HG03108 (cell line): ENCODE measurements at regions not wholly inside any gene's neighbourhood (a gene's known extent, or its start where the extent isn't known, plus 50 kb on each side); places are given as distances from the start of the nearest gene placed in this dataset.

Source experiments
- ATAC-seq: cut with Tn5 transposase; IDR thresholded peaks from one replicate; pipeline ENCODE4 v1.9.1; 2021; ENCODE audit warnings: moderate library complexity; ENCODE audit not compliant: unreplicated experiment

DNA sequence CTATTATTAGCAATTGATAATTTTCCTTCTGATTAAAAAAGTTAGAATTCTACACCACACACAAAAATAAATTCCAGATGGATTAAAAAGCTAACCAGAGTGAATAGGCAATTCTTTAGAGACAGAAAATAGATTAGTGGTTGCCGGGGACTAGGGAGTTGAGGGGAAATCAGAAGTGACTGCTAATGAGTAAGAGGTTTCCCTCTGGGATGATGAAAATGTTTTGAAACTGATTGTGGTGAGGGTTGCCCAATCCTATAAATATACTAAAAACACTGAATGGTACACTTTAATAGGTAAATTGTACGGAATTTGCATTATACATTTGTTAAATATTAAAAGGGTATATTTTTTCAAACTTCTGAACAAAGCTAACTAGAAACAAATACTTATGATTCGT lies 214.9 kb downstream of the GPAM start:
- no peak for ATAC-seq

DNA sequence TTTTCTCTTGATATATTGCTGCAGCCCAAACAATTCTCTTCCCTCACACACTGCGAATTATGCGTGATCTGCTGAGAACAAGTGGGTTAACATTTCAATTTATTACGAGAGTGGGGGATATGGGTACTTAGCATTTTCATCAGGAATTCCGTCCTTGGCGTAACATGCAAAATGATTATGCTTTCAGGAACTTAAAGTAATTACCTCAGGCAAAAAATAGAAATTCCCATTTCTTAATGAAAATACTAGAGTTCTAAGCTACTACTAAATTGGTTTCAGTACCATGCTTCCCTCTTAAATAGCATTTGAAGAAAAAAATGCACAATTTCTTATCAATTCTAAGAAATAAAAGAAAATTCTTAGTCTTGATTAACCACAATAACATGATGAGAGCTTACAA lies 213.5 kb downstream of the GPAM start:
- ATAC-seq: no peak

DNA sequence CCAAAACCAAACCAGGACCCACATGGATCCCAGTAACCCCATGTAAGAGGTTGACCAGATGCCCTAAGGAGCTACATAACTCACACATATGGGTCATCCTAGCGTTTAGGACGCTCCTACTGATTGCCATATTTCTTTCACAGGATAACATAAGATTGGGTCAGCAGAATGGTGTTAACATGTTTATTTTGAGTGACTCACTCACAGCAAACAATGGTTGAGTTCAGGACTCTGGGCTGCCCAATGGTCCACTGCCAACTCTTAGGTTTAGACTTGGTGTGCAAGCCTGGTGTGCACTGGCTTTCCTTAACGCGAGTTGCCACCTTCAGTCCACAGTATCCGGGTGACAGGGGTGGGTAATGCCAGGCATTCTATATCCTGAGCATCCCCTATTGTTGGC lies 211.5 kb downstream of the GPAM start:
- ATAC-seq: no peak

DNA sequence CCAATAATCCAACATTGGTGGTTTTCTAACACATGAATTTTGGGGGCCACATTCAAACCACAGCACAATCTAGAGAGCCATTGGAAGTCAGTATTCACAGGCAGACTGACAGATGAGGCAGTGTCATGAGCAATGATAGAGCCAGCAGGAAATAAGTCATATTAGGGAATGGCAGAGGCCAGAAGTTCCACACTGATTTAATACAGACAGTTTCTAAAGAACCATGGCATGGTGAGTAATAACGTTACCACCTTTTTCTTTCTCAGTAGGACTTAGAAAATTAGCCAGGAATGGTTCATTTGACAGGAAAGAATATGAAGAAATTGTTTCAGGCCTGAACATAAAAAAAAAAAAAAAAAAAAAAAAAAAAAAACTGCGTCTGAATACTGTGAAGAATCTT lies 210.3 kb downstream of the GPAM start:
- no peak for ATAC-seq

DNA sequence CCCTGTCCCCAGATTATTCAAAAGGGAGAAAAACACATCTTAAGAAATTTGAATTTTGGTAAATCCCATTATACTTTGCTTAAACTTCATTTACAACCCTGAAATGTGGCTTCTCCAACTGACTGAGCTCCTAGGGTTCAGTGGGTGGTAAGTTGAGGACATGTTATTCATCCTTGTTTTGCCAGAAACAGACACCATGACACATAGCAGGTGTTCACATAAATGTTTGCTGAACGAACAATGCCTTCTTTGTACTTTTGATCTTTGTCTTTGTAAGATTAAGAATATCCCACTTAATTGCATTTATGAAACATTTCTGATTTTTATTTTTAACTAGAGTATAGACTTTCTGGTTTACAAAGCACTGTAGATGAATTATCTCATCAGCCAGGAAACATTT lies 209.7 kb downstream of the GPAM start:
- ATAC-seq: no peak

DNA sequence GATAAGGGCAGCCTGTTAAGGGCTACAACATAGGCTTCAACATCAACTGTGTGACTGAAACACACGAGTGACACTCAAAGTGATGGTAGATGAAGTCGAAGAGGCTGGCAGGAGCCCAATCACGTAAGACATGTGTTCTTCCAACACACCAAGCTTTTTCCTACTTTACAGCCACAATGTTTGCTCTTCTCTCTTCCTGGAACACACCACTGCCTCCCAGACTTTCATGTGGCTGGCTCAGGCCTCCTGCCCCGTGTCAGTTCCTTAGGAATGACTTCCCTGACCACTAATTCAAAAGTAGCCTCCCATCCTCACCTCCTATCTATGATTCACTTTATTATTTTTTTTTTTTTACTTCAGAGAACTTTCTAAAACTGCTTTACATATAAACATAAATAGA lies 209.2 kb downstream of the GPAM start:
- no peak for ATAC-seq

DNA sequence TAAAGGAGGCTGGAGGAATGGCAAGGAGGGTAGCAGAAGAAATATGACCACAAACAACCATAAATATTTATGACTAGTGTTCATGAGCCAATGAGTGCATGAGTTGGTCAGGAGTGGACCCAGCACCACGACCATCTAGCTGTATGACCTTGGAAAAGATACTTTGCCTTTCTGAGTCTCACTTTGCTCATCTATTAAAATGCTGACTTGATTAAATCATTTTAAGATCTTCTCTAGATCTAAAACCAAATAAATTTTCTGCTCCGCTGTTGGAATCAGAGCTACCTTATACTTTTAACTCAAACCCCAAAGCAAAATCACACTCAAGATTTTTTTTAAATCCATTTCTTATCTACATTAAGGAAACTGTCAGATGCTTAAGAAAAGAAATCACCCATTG lies 207.0 kb downstream of the GPAM start:
- ATAC-seq: no peak

DNA sequence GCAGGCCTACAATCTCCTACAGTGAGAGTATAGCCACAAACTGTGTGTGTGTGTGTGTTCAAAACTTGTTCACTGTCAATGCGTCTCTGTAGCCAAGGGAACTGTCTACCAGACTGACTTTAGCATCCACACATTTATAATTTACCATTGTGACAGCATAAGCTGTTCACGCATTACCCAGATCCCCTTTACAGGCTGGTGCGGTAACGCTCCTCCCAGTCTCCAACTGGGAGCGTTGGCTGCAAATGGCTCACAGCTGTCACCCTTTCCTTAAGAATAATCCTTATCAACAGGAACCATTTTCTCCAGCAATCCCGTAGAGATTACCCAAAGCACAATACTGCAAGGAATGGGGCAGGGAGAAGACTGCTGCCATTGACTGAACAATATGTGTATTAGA lies 199.5 kb downstream of the GPAM start:
- ATAC-seq: no peak

DNA sequence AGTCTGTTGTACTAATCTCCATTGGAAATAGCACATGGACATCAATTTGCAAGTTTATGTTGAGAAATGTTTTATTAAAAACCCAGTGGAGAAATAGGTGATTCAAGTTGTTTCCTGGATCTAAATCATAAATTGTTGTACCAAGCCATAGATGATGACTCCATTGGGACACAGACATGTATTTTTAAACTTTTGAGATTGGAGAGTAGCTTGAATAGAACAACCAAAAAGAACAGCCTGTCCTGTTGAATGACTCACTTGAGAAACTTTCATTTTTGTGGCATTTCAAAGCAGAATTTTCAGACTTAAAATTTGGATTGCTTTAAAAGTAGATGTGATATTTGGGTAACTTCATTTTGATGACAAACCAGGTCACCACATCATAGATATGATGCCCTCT lies 197.5 kb downstream of the GPAM start:
- no peak for ATAC-seq

DNA sequence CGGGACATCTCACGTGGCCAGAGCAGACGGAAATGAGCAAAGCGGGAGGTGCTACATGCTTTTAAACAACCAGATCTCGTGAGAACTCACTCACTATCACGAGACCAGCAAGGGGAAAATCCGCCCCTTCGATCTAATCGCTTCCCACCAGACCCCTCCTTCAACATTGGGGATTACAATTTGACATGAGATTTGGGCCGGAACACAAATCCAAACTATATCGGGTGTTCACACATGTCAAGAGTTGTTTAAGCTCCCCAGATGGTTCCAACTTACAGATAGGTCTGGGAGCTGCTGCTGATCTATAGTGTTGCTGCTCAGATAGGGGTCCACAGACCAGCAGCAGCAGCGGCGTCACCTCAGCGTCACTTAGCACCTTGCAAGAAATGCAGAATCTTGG lies 194.9 kb downstream of the GPAM start:
- ATAC-seq: no peak

DNA sequence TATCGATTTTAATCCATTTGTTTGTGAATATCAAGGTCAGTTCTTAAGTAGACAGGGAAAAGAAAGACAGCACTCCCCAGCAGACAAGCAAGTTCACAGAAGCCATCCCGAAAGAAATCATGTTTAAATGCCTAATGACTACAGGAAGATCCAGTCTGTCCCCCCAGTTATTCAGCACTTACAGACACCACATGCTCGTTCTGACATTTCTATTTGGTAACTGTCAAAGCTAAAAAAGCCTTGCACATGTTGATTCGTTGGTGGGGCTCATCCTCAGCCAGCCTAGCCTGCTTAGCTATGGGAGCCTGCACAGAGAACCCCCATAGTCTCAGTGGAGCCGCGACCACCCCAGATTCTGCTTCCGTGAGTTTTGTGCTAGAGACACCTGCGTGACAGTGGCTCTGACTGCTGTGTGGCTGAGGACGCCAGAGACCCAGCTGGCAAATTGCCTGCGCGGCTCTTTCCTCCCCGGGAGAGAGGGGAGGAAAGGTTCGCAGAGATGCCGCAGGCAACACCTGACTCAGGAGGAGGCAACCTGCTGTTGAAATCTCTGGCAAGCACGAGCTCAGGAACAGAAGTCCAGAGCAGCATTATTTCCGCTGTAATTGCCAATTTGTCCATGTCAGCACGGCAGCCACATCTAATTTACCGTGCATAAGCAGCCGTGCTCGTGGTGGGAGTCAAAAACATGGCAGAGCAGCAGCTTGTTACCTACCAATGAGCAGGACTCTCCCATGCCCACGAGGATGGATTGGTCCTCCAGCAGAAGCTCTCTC lies 194.2 kb downstream of the GPAM start:
- ATAC-seq: no peak

DNA sequence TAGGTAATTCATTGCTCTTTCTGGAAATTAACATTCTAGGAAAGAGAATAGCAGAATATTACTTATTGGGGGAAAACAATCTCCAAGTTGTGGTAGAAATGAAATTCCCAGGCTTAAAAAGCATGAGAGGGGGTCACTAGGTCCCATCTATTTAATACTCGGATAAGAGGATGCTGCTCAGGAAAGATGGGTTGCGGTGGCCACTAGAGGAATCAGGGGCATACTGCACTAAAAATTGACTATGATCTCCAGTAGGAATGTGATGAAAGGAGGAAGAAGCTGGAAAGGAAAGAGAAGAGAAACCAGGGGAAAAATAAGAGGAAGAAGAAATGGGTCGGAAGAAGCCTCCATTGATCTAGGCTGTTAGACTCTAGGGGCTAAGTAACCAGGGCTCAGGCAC lies 192.8 kb downstream of the GPAM start:
- ATAC-seq: no peak

DNA sequence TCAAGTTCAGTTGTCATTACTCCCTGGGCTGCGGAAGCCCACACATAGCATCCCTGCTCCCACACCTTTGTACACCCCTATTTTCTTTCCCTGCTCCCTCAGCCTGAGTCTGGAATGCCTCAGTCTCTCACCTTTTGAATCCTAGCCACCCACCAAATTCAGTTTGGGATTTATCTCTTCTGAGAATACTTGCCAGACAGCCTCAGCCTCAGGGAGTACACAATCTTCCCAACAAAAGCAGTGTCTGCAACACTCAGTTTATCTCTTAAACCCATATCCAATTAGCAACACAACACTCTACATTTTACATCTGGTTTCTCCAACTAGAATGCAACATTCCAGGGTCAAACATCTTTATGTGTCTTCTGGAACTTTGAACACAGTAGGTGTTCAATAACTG lies 190.2 kb downstream of the GPAM start:
- ATAC-seq: no peak

DNA sequence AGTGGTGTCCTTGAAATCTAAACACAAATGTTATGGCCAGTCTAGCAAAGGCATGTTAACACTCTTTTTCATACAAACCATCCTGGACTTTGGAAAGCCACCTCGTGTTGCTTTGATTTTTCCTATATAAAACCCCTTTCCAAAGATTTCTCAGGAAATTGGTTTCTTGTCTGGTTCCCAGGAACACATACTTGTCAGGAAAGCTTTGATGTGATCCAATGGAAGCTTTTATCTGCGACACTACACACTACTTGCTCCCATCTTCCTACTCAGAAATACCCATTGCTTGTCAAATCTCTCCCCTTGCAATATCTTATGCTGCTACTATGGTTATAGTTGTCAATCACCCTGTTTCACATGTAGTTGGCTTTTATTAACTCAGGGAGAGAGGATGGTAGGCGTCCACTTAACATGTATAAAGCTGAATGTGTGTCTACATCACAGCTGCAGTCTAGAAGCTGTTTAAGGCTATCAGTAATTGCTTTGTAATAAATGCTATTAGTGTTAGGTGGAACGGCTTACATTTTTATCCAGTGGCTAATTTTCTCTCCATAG lies 189.6 kb downstream of the GPAM start:
- no peak for ATAC-seq

DNA sequence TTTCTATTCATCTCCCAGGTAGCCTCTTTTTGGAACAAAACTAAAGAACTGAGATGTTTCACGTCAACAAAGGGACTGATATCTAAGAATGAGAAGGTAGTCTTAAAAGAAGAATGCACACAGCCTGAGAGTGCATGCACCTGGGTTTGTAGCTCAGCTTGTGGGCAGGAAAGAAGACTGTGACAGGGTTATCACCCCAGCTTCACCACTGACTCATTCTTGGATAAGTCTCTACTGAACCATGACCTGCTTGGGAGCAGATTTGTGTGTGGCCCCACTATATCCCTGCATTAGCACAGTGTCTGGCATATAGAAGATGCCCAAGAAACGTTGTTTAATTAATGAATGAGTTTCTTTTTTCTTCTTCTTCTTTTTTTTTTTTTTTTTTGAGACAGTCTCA lies 187.5 kb downstream of the GPAM start:
- peak; percentile 98 for ATAC-seq

DNA sequence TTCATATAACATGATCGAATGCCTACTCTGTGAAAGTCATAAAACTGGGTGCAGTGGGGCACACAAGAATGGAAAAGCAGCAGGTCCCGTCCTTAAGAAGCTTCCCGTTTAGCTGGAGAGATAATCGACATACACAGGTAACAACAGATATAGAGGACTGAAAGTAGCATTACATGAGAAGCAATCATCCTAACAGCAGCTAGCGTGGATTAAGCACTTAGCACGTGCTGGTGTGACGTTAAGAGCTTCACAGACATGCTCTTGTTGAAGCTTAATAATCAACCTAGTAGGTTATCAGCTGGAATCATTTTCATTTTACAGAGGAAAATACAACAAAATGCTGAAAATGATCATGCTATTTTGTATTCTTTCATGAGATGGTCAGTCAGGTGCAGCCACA lies 184.8 kb downstream of the GPAM start:
- ATAC-seq: no peak

DNA sequence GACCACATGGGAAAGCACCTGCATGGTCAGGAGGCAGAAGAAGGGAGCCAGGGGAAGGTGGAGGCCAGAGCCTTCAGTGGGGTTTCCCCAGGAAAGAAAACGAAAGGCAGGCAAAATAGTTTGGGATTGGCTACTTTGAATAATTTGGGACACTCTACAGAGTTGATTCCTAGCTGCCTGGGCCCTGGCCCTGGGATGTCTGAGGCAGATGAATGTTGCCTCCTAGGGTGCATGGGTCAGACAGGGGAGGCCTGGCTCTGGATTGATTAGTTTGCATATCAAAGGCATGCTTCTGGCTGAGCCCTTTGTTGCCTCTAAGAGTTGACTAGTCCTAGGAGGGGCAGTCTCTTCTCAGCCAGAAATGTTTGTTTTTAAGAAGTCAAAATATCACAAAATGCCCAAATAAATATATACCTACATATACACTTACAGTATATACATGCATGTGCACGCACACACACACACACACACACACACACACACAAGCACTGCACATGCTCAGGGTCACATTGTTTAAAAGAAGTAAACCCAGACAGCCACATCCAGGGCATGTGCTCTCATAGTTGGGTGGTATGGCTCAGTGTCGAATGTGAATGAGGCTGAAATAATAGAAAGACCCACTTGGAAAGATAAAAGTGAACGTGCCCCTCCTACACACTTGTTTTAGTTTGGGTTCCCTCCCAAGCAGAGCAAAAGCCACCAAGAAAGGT lies 184.2 kb downstream of the GPAM start:
- no peak for ATAC-seq

DNA sequence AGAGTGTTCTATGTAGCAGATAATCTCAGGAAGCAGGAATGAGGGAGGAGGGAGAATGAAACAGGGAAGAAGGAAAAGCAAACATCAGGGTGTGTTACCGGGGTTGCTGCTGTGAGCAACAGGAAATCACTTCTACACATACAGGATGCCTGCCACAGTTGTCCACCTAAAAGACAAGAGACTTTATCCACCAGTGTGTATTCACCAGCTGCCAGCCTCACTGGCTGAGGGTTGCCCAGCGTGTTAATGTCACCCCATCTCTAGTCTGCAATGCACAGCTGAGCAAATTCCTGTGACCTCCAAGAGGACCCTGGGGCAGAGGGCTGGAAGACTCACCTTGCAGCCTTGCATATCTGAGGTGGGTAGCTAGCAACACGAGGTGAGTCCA lies 183.7 kb downstream of the GPAM start:
- no peak for ATAC-seq

DNA sequence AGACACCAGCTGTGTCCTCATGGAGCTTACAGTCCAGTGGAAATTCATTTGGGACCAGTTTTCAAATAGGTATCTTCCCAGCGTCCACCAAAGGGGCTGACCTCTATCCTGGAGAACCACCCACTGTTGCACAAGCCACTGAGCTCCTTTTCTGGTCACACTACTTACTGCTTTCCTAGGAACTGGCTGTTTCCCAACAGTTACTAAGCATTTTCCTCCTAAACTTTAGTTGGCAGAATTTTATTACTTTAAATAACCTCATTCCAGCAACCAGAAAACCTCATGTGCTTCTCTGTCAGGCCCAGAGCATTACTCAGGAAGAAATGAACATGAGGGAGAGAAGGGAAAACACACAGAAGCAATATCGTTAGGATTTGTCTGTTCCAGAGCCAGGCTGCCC lies 183.1 kb downstream of the GPAM start:
- ATAC-seq: no peak

DNA sequence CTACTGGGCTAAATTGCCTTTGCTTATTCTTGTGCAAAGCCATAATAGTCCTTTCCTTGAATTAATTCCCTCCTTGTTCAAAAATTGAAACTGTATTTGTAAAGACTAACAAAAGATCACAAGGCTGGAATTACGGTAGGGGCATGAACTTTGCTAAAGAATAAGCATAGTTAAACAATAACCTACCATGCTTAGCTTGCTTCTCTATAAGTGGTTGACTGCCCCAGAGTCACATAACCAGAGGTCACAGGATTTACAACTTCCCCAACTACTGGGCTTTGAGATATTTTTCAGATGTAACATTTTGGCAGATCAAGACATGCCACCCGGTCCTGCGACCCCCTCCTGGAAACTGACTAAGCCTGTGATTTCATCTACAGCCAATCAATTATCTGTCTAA lies 181.4 kb downstream of the GPAM start:
- ATAC-seq: no peak

DNA sequence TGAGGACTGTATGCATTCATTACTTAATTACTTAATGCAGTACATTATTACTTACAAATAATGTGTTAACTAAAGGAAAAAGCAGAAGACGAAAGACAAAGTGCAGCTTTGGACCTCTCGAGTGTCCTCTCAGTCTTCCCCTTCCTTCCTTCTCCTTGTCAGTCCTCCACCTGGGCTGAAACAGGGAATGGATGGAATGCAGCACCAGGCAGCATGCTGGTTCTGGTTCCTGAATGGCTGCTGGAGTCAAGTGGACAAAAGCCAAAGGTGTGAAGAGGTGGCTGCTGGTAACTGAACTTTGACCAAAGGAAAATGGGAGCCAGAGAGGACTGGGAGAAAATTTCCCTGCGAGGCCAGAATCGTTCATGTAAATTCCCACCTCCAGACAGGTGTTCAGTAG lies 179.5 kb downstream of the GPAM start:
- no peak for ATAC-seq

DNA sequence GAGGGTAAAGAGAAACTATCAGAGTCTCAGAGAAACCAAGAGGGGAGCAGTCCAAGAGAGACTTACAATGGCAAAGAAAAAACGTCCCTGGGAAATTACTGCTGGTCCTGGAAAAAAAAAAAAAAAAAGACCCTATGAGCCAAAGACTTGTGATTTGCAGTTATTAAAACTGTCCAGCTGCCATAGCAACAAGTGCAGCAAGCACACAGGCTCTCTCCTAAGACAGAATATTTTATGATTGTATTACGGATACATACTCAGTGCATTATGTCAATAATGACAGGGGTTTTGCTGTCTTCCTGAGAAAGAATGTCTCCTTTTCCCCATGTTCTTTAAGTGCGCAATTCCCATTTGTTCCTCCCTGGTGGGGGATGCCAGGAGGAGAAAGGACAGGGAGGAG lies 178.5 kb downstream of the GPAM start:
- no peak for ATAC-seq

DNA sequence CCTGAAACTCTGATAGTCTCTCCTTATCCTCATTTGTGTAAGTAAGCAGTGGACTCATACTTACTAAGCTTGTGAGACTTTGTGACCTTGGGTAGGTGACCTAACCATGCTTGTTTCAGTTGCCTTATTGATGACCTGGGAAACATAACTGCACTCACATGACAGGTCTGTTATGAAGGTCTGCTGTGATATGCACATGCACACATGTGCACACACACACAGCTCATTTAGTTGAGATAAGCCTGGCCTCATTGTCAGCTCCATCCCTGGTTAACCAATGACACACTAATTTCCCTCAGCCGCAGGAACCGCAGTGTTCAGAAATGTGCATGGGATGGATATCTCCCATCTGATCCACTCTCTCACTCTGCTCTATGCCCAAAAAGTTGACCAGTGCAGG lies 177.2 kb downstream of the GPAM start:
- ATAC-seq: no peak
